ENCODE measurements at regions not wholly inside any gene's neighbourhood (a gene's known extent, or its start where the extent isn't known, plus 50 kb on each side); places are given as distances from the start of the nearest gene placed in this dataset.

DNA sequence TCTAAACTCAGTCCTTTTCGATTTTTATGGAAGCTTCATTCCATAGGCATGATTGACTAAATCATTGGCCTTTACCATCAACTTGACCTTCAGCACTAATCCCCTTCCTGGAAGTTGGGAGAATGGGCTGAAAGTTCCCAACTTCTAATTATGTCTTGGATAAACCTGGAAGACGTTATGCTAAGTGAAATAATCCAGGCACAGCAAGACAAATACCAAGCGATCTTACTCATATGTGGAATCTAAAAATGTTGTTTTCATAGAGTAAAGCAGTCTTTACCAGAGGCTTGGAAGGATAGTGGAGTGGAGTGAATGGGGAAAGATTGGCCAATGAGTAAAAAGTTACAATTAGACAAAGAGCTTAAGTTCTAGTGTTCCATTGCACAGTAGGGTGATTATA, 1453.2 kb downstream of the PLA2G4A start:
- TF ChIP-seq POLR2AphosphoS5 (IDR thresholded peaks at IDR 0.05) (no peak), POLR2A (IDR thresholded peaks at IDR 0.05) (no peak)

All from sigmoid colon (tissue), 4 donors.